Right lobe of liver (tissue), 6 donors: ENCODE measurements at regions not wholly inside any gene's neighbourhood (a gene's known extent, or its start where the extent isn't known, plus 50 kb on each side); places are given as distances from the start of the nearest gene placed in this dataset.

ENCODE experiments used
- ATAC-seq, 4 donors: fragments of 200-7000 bp; cut with Tn5 transposase; one replicate each; pipeline ENCODE4 v1.9.1; 2020; ENCODE audit warnings: mild to moderate bottlenecking in 4 of 4, moderate library complexity in 4 of 4
- DNase-seq, 3 donors: peaks; one replicate each; pipeline ENCODE4 v3.0.0-alpha.2; 2020
- H3K27ac ChIP-seq, 3 donors: fragments of 200-600 bp; one replicate each; pipeline ENCODE4 v1.8.0; 2022
- H3K27me3 ChIP-seq, 2 donors: fragments of 200-600 bp; one replicate each; pipeline ENCODE4 v1.8.0; 2022
- H3K36me3 ChIP-seq, 4 donors: fragments of 200-600 bp; sonication (generic) in 1 of 4; one replicate each; pipeline versions ENCODE4 v1.5.1 to v1.8.0; 2017 to 2022; ENCODE audit warnings: control low read depth in 1 of 4
- H3K4me1 ChIP-seq, 4 donors: fragments of 200-600 bp; sonication (generic) in 1 of 4; one replicate each; pipeline versions ENCODE4 v1.5.1 to v1.8.0; 2017 to 2022; ENCODE audit warnings: control low read depth in 1 of 4
- H3K4me3 ChIP-seq, 3 donors: fragments of 200-600 bp; one replicate each; pipeline ENCODE4 v1.8.0; 2022
- H3K9me3 ChIP-seq, 4 donors: fragments of 200-600 bp; sonication (generic) in 1 of 4; one replicate each; pipeline versions ENCODE4 v1.5.1 to v1.8.0; 2017 to 2022; ENCODE audit warnings: control low read depth in 1 of 4
- CTCF ChIP-seq, 4 donors: fragments of 200-600 bp in 3 of 4; fragments of 450-650 bp in 1 of 4; IDR thresholded peaks; one replicate each; pipeline versions ENCODE4 v1.5.1 to v1.8.0; 2016 to 2022; ENCODE audit warnings: antibody characterized with exemption in 4 of 4, mild to moderate bottlenecking in 2 of 4
- POLR2A ChIP-seq: fragments of 450-650 bp; IDR thresholded peaks from one replicate; pipeline ENCODE4 v1.6.1; 2017; ENCODE audit warnings: antibody characterized with exemption, mild to moderate bottlenecking
- WGBS: methylation state at CpG from one replicate; pipeline ENCODE4 v1.1.6; 2018; ENCODE audit warnings: low coverage, low lambda C conversion rate; ENCODE audit not compliant: insufficient coverage; ENCODE audit errors: missing lambda C conversion rate; 5-methylcytosine and 5-hydroxymethylcytosine counted together
- intact Hi-C, 2 donors: fragments of 100-400 bp; cut with DNase I; formaldehyde crosslinking; loops; one replicate each; pipeline versions ENCODE4 v1.11.2 to v1.14.1; 2022
- donor health status: DM: no; HTN: yes; CAD: no.
- donor health status: DM: no; HTN: no; CAD: no.
- donor health status: DM: no; HTN: no; CAD: no.
- donor health status: DM: no; HTN: yes; CAD: no.
- donor health status: DM: no; HTN: yes; CAD: no.

GRCh38 chr4:149136951-149137620 lies 678.6 kb downstream of the IQCM start:
- no peaks in the 10 kb centered on the region for H3K27me3 ChIP-seq
- no peak overlapping the region for H3K27ac ChIP-seq
- H3K4me1 ChIP-seq: no peaks in the 10 kb centered on the region
- no peak for ATAC-seq
- intact Hi-C loops: no loop called here
- WGBS: 62% methylated on average over 3 of the region's 3 CpGs
- TF ChIP-seq CTCF (IDR thresholded peaks at IDR 0.05): no peak
- TF ChIP-seq POLR2A: no peak
- no peaks in the 10 kb centered on the region for H3K36me3 ChIP-seq
- H3K4me3 ChIP-seq: no peak overlapping the region
- H3K9me3 ChIP-seq: no peaks in the 10 kb centered on the region
- DNase-seq: no peak

GRCh38 chr4:149135062-149135461 lies 680.6 kb downstream of the IQCM start:
- DNase-seq (no peak), ATAC-seq (no peak)
- Histone ChIP-seq H3K36me3 (no peaks in the 10 kb centered on the region), H3K9me3 (no peaks in the 10 kb centered on the region), H3K4me3 (no peak overlapping the region), H3K27me3 (no peaks in the 10 kb centered on the region), H3K27ac (no peak overlapping the region), H3K4me1 (no peaks in the 10 kb centered on the region)
- TF ChIP-seq CTCF (IDR thresholded peaks at IDR 0.05): no peak
- no peak for TF ChIP-seq POLR2A
- WGBS: 52% methylated on average over 4 of the region's 4 CpGs
- intact Hi-C loops: no loop called here

DNA sequence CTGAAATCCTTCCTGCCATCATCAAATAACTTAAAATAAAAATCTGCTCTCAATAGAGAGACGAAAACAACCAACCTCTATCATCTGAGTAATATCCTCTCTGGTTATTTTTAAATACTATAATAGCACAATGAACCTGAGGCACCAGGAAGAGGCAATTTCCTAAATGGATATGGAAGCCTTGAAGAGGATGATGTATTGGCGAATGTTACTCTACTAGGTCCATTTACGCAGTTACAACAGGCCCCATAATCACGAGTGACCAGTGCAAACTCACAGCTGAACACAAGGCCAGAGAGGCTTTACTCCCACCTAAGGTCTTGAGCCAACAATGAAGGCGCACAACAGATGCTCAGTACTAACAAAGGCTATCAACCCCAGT lies 678.8 kb upstream of the NR3C2 start:
- Histone ChIP-seq H3K27me3 (no peaks in the 10 kb centered on the region), H3K36me3 (no peaks in the 10 kb centered on the region), H3K4me1 (no peaks in the 10 kb centered on the region), H3K4me3 (no peak overlapping the region), H3K27ac (no peak overlapping the region), H3K9me3 (no peaks in the 10 kb centered on the region)
- intact Hi-C loops: no loop called here
- 52% methylated on average over 4 of the region's 5 CpGs for WGBS
- TF ChIP-seq CTCF (IDR thresholded peaks at IDR 0.05): no peak
- no peak for TF ChIP-seq POLR2A
- ATAC-seq: peak; percentile 47 to 89 (median 69)
- DNase-seq: no peak

- Histone ChIP-seq H3K9me3 (no peaks in the 10 kb centered on the region), H3K27me3 (no peaks in the 10 kb centered on the region), H3K36me3 (no peaks in the 10 kb centered on the region), H3K4me1 (no peaks in the 10 kb centered on the region), H3K4me3 (no peak overlapping the region), H3K27ac (no peak overlapping the region)
- intact Hi-C loops: no loop called here
- DNase-seq (no peak), ATAC-seq (peak; percentile 31 to 73 (median 52))
- no peak for TF ChIP-seq POLR2A
- no peak for TF ChIP-seq CTCF (IDR thresholded peaks at IDR 0.05)
- 41% methylated on average over 2 of the region's 2 CpGs for WGBS
These were observed 678.3 kb upstream of the NR3C2 start for GRCh38 chr4:149120331-149121022.
